ENCODE measurements at regions not wholly inside any gene's neighbourhood (a gene's known extent, or its start where the extent isn't known, plus 50 kb on each side); places are given as distances from the start of the nearest gene placed in this dataset.
A peak's percentile ranks its signal among the peaks of the same experiment; 100 is the strongest.

DNA sequence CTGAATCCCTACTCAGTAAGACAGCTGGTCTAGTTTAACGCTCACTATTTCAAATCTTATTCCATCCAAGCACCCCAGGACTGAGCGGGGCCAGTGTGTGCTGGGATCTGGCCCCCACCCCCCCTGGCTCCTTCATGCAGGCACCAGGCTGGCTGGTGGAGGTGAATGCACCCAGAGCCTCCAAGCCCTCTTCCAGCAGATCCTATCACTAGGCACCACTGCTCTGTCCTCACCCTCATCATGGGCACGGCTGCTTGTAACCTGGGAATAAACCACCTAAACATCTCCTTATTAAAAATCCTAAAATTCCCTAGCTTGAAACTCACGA is 194.3 kb downstream of the ARL4C start:
- no peaks in the 10 kb centered on the region for H3K36me3 ChIP-seq (ENCODE audit: insufficient read depth, insufficient read length, low read length)
- peaks cover 11% of the 10 kb centered on the region for H3K4me1 ChIP-seq (ENCODE audit: insufficient read depth, insufficient read length)
- no peak for DNase-seq (ENCODE audit: low read depth, low spot score)

DNA sequence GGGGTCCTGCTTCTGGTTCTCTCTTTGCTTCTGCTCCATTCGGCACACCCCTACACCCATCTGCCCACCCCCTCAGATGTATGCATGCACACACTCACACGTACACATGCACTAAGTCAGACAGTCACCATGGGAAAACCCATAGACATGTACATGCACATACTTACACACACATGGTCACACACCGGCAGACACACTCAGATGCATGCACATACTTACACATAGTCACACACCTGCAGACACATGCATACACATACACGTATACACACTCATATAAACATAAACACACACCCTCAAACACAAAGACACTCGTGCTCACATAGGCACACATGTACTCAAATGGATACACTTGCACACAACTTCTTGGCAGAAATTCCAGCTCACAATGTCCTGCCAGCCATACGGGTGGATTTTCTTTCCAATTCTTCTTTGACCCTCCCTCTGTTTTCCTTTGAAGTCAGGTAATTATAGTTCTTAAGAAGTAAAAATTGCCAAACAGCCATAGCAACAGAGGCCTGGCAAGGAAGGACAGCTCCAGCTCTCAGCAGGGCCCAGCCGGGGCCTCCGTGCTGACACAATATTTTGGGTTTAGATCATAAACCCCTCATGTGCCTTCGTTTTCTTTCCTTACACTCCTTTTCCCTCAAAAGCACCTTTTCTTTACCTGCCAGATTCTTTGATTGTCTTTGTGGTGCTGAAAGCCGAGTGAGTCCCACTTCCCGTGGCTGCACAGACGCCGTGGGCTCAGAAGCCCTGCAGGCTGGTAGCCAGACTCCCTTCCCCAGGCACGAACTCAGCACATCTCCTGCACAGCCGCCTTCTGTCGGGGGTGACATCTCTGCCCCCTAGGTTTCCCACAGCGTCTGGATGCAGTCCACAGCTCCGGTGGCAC is 195.7 kb downstream of the ARL4C start:
- TF ChIP-seq ZNF274 (IDR thresholded peaks at IDR 0.05; ENCODE audit: low read depth, low read length) (no peak), SUZ12 (IDR thresholded peaks at IDR 0.05; ENCODE audit: extremely low read depth, insufficient read depth, insufficient read length) (no peak), YY1 (IDR thresholded peaks at IDR 0.05; ENCODE audit: insufficient read depth, insufficient read length) (no peak)
- no peak overlapping the region for H3K4me3 ChIP-seq (ENCODE audit: insufficient read length, low read depth)
- H3K36me3 ChIP-seq (ENCODE audit: insufficient read depth, insufficient read length, low read length): no peaks in the 10 kb centered on the region
- H3K9ac ChIP-seq (ENCODE audit: insufficient read length, low read depth): no peak overlapping the region
- H3K4me1 ChIP-seq (ENCODE audit: insufficient read depth, insufficient read length): peaks cover 11% of the 10 kb centered on the region
- no peaks in the 10 kb centered on the region for H3K9me3 ChIP-seq (ENCODE audit: insufficient read depth, low read length)
- no peak for DNase-seq (ENCODE audit: low read depth, low spot score)
- no peaks in the 10 kb centered on the region for H3K27me3 ChIP-seq (ENCODE audit: insufficient read depth, insufficient read length)

More for the DNA sequence above, 194.3 kb downstream of the ARL4C start:
- H3K9ac ChIP-seq (ENCODE audit: insufficient read length, low read depth): no peak overlapping the region
- no peak overlapping the region for H3K4me3 ChIP-seq (ENCODE audit: insufficient read length, low read depth)
- peaks cover 7% of the 10 kb centered on the region; the same call in 1 of the 2 replicates for H3K9me3 ChIP-seq (ENCODE audit: insufficient read depth, low read length)
- no peak for TF ChIP-seq SUZ12 (IDR thresholded peaks at IDR 0.05; ENCODE audit: extremely low read depth, insufficient read depth, insufficient read length)
- TF ChIP-seq ZNF274 (IDR thresholded peaks at IDR 0.05; ENCODE audit: low read depth, low read length): no peak
- no peak for TF ChIP-seq YY1 (IDR thresholded peaks at IDR 0.05; ENCODE audit: insufficient read depth, insufficient read length)
- no peaks in the 10 kb centered on the region for H3K27me3 ChIP-seq (ENCODE audit: insufficient read depth, insufficient read length)

DNA sequence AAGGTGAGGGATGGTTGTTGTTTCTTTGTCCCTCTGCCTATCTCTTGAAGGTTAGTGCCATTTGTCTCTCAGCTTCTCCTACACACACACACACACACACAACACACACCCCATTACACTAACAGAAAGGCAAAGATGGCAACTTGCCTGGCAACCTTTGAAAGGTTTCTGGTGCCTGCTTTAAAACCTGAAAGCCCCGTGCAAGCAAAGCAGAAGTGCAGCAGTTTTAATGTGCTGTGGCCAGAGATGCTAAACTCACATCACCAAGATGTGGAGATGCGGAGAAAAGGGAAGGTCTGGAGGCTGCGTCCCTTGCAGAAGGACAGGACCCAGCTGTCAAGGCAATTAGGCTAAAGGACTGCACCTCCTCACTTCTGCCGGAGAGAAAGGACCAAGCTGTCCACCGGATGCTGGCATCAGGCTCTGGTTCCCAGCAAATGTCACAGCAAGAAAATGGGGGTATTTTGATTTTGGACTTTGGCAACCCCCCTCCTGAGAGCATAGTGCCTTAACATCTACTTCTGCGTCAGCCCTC is 196.4 kb downstream of the ARL4C start:
- Histone ChIP-seq H3K27me3 (ENCODE audit: insufficient read depth, insufficient read length) (no peaks in the 10 kb centered on the region), H3K4me1 (ENCODE audit: insufficient read depth, insufficient read length) (peaks cover 11% of the 10 kb centered on the region), H3K36me3 (ENCODE audit: insufficient read depth, insufficient read length, low read length) (no peaks in the 10 kb centered on the region), H3K4me3 (ENCODE audit: insufficient read length, low read depth) (no peak overlapping the region), H3K9me3 (ENCODE audit: insufficient read depth, low read length) (no peaks in the 10 kb centered on the region), H3K9ac (ENCODE audit: insufficient read length, low read depth) (no peak overlapping the region)
- no peak for DNase-seq (ENCODE audit: low read depth, low spot score)
- TF ChIP-seq ZNF274 (IDR thresholded peaks at IDR 0.05; ENCODE audit: low read depth, low read length) (no peak), SUZ12 (IDR thresholded peaks at IDR 0.05; ENCODE audit: extremely low read depth, insufficient read depth, insufficient read length) (no peak), YY1 (IDR thresholded peaks at IDR 0.05; ENCODE audit: insufficient read depth, insufficient read length) (no peak)

- TF ChIP-seq YY1 (IDR thresholded peaks at IDR 0.05; ENCODE audit: insufficient read depth, insufficient read length) (no peak), ZNF274 (IDR thresholded peaks at IDR 0.05; ENCODE audit: low read depth, low read length) (no peak), SUZ12 (IDR thresholded peaks at IDR 0.05; ENCODE audit: extremely low read depth, insufficient read depth, insufficient read length) (no peak)
- Histone ChIP-seq H3K36me3 (ENCODE audit: insufficient read depth, insufficient read length, low read length) (no peaks in the 10 kb centered on the region), H3K9me3 (ENCODE audit: insufficient read depth, low read length) (no peaks in the 10 kb centered on the region), H3K9ac (ENCODE audit: insufficient read length, low read depth) (no peak overlapping the region), H3K27me3 (ENCODE audit: insufficient read depth, insufficient read length) (no peaks in the 10 kb centered on the region), H3K4me3 (ENCODE audit: insufficient read length, low read depth) (no peak overlapping the region), H3K4me1 (ENCODE audit: insufficient read depth, insufficient read length) (peaks cover 11% of the 10 kb centered on the region)
- no peak for DNase-seq (ENCODE audit: low read depth, low spot score)
Measured at GRCh38 chr2:234298918-234299317, 198.0 kb downstream of the ARL4C start.

DNA sequence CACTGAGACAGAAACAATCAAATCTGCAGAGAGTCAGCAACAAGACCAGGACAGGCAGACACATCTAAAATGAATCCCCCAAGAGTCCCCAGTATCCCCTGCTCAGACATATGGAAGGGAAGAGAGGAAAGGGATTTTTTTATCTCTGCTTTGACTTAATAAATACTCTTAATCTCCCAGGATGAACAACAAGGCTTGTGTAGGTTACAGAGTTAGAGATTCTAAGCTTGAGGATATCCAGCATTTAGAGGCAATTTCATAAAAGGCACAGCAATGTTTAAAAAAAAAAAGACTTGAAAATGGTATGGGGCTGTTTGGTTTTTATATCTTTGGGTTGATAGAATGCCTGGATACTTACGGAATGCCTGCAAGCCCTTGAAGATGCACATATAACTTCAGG is 199.9 kb downstream of the ARL4C start:
- H3K27me3 ChIP-seq (ENCODE audit: insufficient read depth, insufficient read length): no peaks in the 10 kb centered on the region
- TF ChIP-seq ZNF274 (IDR thresholded peaks at IDR 0.05; ENCODE audit: low read depth, low read length) (no peak), YY1 (IDR thresholded peaks at IDR 0.05; ENCODE audit: insufficient read depth, insufficient read length) (no peak), SUZ12 (IDR thresholded peaks at IDR 0.05; ENCODE audit: extremely low read depth, insufficient read depth, insufficient read length) (no peak)
- H3K9me3 ChIP-seq (ENCODE audit: insufficient read depth, low read length): no peaks in the 10 kb centered on the region
- peaks cover 3% of the 10 kb centered on the region for H3K4me1 ChIP-seq (ENCODE audit: insufficient read depth, insufficient read length)
- H3K9ac ChIP-seq (ENCODE audit: insufficient read length, low read depth): no peak overlapping the region
- DNase-seq (ENCODE audit: low read depth, low spot score): no peak
- H3K36me3 ChIP-seq (ENCODE audit: insufficient read depth, insufficient read length, low read length): no peaks in the 10 kb centered on the region
- H3K4me3 ChIP-seq (ENCODE audit: insufficient read length, low read depth): no peak overlapping the region

GRCh38 chr2:234293973-234294372 is 202.9 kb downstream of the ARL4C start:
- no peaks in the 10 kb centered on the region for H3K27me3 ChIP-seq (ENCODE audit: insufficient read depth, insufficient read length)
- DNase-seq (ENCODE audit: low read depth, low spot score): peak; percentile 33
- TF ChIP-seq SUZ12 (IDR thresholded peaks at IDR 0.05; ENCODE audit: extremely low read depth, insufficient read depth, insufficient read length) (no peak), YY1 (IDR thresholded peaks at IDR 0.05; ENCODE audit: insufficient read depth, insufficient read length) (no peak), ZNF274 (IDR thresholded peaks at IDR 0.05; ENCODE audit: low read depth, low read length) (no peak)
- no peaks in the 10 kb centered on the region for H3K4me1 ChIP-seq (ENCODE audit: insufficient read depth, insufficient read length)
- no peak overlapping the region for H3K9ac ChIP-seq (ENCODE audit: insufficient read length, low read depth)
- no peaks in the 10 kb centered on the region for H3K9me3 ChIP-seq (ENCODE audit: insufficient read depth, low read length)
- no peak overlapping the region for H3K4me3 ChIP-seq (ENCODE audit: insufficient read length, low read depth)
- no peaks in the 10 kb centered on the region for H3K36me3 ChIP-seq (ENCODE audit: insufficient read depth, insufficient read length, low read length)

DNA sequence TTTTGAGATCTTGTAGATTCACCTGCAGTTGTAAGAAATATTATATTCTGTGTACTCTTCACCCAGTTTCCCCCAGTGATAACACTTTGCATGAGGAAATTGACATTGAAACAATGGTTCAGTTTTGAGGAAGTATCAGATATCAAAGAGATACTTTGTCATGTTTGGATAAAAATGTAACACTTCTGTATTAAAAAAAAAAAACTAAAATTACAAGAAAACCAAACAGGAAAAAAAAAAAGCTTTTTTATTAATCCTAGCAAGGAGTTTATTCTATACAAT is 204.0 kb downstream of the ARL4C start:
- Histone ChIP-seq H3K4me1 (ENCODE audit: insufficient read depth, insufficient read length) (peaks cover 2% of the 10 kb centered on the region), H3K27me3 (ENCODE audit: insufficient read depth, insufficient read length) (no peaks in the 10 kb centered on the region), H3K36me3 (ENCODE audit: insufficient read depth, insufficient read length, low read length) (no peaks in the 10 kb centered on the region), H3K9me3 (ENCODE audit: insufficient read depth, low read length) (no peaks in the 10 kb centered on the region), H3K4me3 (ENCODE audit: insufficient read length, low read depth) (no peak overlapping the region), H3K9ac (ENCODE audit: insufficient read length, low read depth) (no peak overlapping the region)
- no peak for DNase-seq (ENCODE audit: low read depth, low spot score)
- TF ChIP-seq YY1 (IDR thresholded peaks at IDR 0.05; ENCODE audit: insufficient read depth, insufficient read length): no peak
- no peak for TF ChIP-seq SUZ12 (IDR thresholded peaks at IDR 0.05; ENCODE audit: extremely low read depth, insufficient read depth, insufficient read length)
- TF ChIP-seq ZNF274 (IDR thresholded peaks at IDR 0.05; ENCODE audit: low read depth, low read length): no peak

All from NT2/D1 (cell line).